Sigmoid colon (tissue), 6 donors: ENCODE measurements at regions not wholly inside any gene's neighbourhood (a gene's known extent, or its start where the extent isn't known, plus 50 kb on each side); places are given as distances from the start of the nearest gene placed in this dataset.

Source experiments
- DNase-seq: peaks from one replicate; pipeline ENCODE4 v3.0.0-alpha.2; 2019
- H3K27ac ChIP-seq, 4 donors: fragments of 200-600 bp; sonication (generic); one replicate each; pipeline ENCODE4 v1.5.1; 2016 to 2019; ENCODE audit warnings: mild to moderate bottlenecking in 1 of 4
- H3K27me3 ChIP-seq, 3 donors: fragments of 200-600 bp; sonication (generic); one replicate each; pipeline ENCODE4 v1.5.1; 2019; ENCODE audit warnings: mild to moderate bottlenecking in 1 of 3
- H3K36me3 ChIP-seq, 4 donors: fragments of 200-600 bp; sonication (generic); one replicate each; pipeline ENCODE4 v1.5.1; 2016 to 2019
- H3K4me1 ChIP-seq, 4 donors: fragments of 200-600 bp; sonication (generic); one replicate each; pipeline ENCODE4 v1.5.1; 2017 to 2019
- H3K4me3 ChIP-seq, 4 donors: fragments of 200-600 bp; sonication (generic); one replicate each; pipeline ENCODE4 v1.5.1; 2017 to 2019; ENCODE audit warnings: mild to moderate bottlenecking in 2 of 4, moderate library complexity in 1 of 4
- H3K9me3 ChIP-seq, 4 donors: fragments of 200-600 bp in 3 of 4; sonication (generic) in 3 of 4; one replicate each; pipeline versions ENCODE4 v1.5.1 to v1.6.1; 2013 to 2019
- EP300 ChIP-seq, 4 donors: sonication (generic); formaldehyde crosslinking; IDR thresholded peaks; one replicate each; pipeline ENCODE4 v1.6.1; 2017; ENCODE audit warnings: antibody characterized with exemption in 4 of 4
- POLR2A ChIP-seq, 2 donors: fragments of 450-650 bp; IDR thresholded peaks; one replicate each; pipeline ENCODE4 v1.6.1; 2016; ENCODE audit warnings: antibody characterized with exemption in 2 of 2, mild to moderate bottlenecking in 2 of 2, moderate library complexity in 2 of 2
- POLR2AphosphoS5 ChIP-seq, 4 donors: sonication (generic); formaldehyde crosslinking; IDR thresholded peaks; one replicate each; pipeline ENCODE4 v1.6.1; 2017; ENCODE audit warnings: antibody characterized with exemption in 4 of 4
- WGBS, 2 donors: extraction: QIAGEN DNeasy Blood & Tissue Kit; methylation state at CpG; one replicate each; pipeline ENCODE4 v1.1.7; 2013; 5-methylcytosine and 5-hydroxymethylcytosine counted together
- intact Hi-C: fragments of 100-400 bp; cut with DNase I; formaldehyde crosslinking; loops from one replicate; pipeline ENCODE4 v1.15.1; 2023
- TF ChIP-seq, protein P1 (sequence below), 4 experiments: fragments of 450-650 bp in 3 of 4; fragments of 200-600 bp in 1 of 4; IDR thresholded peaks; one replicate each; pipeline ENCODE4 v1.5.1; 2016 to 2019; ENCODE audit warnings: antibody characterized with exemption in 4 of 4, mild to moderate bottlenecking in 3 of 4, moderate library complexity in 2 of 4
- donor health status: healthy with polysubstance abuse.
- donor health status: healthy.

DNA sequence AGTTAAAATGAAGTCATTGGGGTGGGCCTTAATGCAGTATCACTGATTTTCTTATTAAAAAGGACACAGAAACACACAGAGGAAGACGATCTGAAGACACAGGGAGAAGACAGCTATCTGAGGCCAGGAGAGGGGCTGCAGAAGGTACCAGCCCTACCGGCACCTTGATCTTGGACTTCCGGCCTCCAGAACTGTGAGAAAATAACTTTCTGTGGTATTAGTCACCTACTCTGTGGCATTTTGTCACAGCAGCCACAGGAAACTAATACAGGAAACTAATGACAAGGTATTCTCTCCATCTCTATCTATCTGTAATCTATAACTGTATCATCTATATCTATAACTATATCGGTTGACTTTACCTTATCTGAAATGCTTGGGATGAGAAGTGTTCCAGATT, 1149.5 kb downstream of the BCL11B start:
- intact Hi-C loops: no loop called here
- Histone ChIP-seq H3K27me3 (no peaks in the 10 kb centered on the region), H3K27ac (no peak overlapping the region), H3K9me3 (no peaks in the 10 kb centered on the region), H3K4me3 (no peak overlapping the region), H3K36me3 (no peaks in the 10 kb centered on the region), H3K4me1 (no peaks in the 10 kb centered on the region)
- DNase-seq: no peak
- no peak for TF ChIP-seq POLR2A (IDR thresholded peaks at IDR 0.05)
- TF ChIP-seq, protein P1, sequence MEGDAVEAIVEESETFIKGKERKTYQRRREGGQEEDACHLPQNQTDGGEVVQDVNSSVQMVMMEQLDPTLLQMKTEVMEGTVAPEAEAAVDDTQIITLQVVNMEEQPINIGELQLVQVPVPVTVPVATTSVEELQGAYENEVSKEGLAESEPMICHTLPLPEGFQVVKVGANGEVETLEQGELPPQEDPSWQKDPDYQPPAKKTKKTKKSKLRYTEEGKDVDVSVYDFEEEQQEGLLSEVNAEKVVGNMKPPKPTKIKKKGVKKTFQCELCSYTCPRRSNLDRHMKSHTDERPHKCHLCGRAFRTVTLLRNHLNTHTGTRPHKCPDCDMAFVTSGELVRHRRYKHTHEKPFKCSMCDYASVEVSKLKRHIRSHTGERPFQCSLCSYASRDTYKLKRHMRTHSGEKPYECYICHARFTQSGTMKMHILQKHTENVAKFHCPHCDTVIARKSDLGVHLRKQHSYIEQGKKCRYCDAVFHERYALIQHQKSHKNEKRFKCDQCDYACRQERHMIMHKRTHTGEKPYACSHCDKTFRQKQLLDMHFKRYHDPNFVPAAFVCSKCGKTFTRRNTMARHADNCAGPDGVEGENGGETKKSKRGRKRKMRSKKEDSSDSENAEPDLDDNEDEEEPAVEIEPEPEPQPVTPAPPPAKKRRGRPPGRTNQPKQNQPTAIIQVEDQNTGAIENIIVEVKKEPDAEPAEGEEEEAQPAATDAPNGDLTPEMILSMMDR (IDR thresholded peaks at IDR 0.05): no peak
- WGBS, 2 donors: 76 to 81% methylated on average over 4 of the region's 4 CpGs

DNA sequence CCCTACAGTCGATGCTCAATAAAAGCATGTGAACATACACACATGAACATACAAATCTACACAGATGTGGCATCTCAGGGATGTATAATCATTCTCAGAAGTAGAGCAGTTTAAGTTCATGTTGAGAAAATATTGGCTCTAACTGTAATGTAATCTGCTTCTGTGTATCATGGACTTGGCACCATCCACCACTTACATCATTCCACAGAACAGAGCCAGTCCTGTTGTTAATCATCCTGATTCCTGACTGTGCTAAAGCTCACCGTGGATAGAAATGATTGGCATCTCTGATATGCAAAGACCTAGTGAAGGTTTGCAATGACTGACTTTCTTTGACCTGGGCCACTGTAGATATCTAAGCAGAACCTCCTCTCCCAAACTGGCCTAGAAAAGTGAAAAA, 1141.3 kb downstream of the BCL11B start:
- H3K9me3 ChIP-seq: no peaks in the 10 kb centered on the region
- H3K27ac ChIP-seq: no peak overlapping the region
- no peaks in the 10 kb centered on the region for H3K36me3 ChIP-seq
- WGBS, 2 donors: 62 to 69% methylated on average over 2 of the region's 2 CpGs
- H3K4me1 ChIP-seq: no peaks in the 10 kb centered on the region
- H3K4me3 ChIP-seq: no peak overlapping the region
- intact Hi-C loops: no loop called here
- no peak for TF ChIP-seq POLR2A (IDR thresholded peaks at IDR 0.05)
- TF ChIP-seq EP300 (IDR thresholded peaks at IDR 0.05): no peak
- no peak for TF ChIP-seq POLR2AphosphoS5 (IDR thresholded peaks at IDR 0.05)
- peaks cover 0 to 9% (median 0%) of the 10 kb centered on the region in 3 donors for H3K27me3 ChIP-seq
- no peak for DNase-seq

DNA sequence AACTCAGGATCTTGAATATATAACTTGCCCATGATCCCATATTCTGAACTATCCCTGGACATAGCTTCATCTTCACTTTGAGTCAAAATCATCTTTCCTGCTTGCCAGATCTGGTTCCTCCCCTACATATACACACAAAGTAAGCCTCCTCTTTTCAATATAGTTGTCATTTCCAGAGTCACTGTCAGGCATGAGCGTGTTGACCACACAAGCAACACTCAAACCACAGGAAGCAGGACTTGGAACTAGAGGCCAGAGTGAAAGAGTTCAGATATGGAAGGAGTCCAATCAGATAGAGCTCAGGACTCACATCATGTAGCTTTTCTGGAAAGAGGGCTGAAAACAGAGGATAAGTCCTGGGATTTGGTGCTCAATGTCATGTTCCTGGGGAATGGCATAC, 1140.6 kb downstream of the BCL11B start:
- WGBS, 2 donors: 54 to 83% methylated on average over 1 of the region's 1 CpG
- no peak overlapping the region for H3K27ac ChIP-seq
- no peak for TF ChIP-seq POLR2A (IDR thresholded peaks at IDR 0.05)
- TF ChIP-seq, protein P1 (IDR thresholded peaks at IDR 0.05): no peak
- no peak for TF ChIP-seq EP300 (IDR thresholded peaks at IDR 0.05)
- TF ChIP-seq POLR2AphosphoS5 (IDR thresholded peaks at IDR 0.05): no peak
- H3K4me3 ChIP-seq: no peak overlapping the region
- intact Hi-C loops: no loop called here
- H3K27me3 ChIP-seq: peaks cover 0 to 16% (median 0%) of the 10 kb centered on the region in 3 donors
- no peaks in the 10 kb centered on the region for H3K36me3 ChIP-seq
- DNase-seq: no peak
- no peaks in the 10 kb centered on the region for H3K4me1 ChIP-seq
- H3K9me3 ChIP-seq: no peaks in the 10 kb centered on the region

DNA sequence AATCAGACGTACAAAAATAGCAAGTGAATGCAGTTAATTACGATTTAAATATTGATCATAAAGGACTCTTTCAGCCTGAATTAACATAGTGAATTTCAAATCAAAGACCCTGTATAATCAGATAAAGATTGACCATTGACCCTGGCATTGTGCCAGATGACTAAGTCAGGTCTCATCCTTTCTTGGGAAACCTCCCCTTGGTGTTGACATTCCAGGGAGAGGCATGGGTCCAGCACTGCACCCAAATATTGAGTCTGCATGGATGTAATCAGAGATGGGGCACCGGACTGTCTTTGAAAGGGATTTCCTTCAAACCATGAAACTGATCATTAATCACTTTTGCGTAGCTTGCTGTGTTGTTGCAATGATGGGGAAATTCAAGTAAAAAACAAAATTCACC, 1138.2 kb downstream of the BCL11B start:
- Histone ChIP-seq H3K4me1 (no peaks in the 10 kb centered on the region), H3K27ac (no peak overlapping the region), H3K9me3 (no peaks in the 10 kb centered on the region), H3K36me3 (no peaks in the 10 kb centered on the region), H3K27me3 (peaks cover 0 to 27% (median 5%) of the 10 kb centered on the region in 3 donors), H3K4me3 (no peak overlapping the region)
- TF ChIP-seq EP300 (IDR thresholded peaks at IDR 0.05) (no peak), POLR2AphosphoS5 (IDR thresholded peaks at IDR 0.05) (no peak), POLR2A (IDR thresholded peaks at IDR 0.05) (no peak)
- TF ChIP-seq, protein P1 (IDR thresholded peaks at IDR 0.05): no peak
- 81 to 84% methylated on average over 4 of the region's 4 CpGs for WGBS, 2 donors
- no peak for DNase-seq
- intact Hi-C loops: no loop called here

DNA sequence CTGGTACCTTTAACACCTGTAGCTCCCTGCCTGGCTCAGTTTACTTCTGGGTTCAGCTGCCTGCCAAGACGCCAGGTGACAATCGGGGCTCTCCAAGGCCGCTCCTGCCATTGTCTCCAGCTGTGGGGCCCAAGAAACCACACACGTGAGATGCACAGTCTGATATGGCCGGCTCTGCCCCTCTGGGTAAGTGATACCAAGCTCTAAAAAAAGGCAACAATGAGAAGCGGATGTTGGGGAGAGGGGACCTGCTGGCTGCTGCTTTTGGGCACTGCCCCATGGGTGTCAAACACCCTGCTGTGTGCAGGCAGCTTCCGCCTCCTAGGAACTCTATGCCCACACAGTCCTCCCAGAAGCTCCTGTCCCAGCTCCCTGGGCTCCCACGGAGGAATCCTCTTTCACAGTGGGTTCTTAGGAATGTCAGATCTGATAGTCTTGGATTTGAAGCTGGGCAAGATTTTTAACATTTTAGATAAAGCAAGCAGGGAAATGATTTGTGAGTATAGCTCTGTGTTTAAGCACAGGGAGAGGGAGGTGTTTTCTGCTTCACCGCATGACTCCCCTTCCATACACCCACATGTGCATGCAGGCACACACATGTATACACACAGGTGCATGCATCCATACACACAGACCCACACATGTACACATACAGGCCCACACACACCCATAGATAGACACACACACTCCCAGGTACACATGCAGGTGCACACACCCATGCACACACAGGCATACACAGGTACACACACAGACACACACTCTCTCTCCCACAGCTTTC, 1135.8 kb downstream of the BCL11B start:
- no peak for DNase-seq
- no peaks in the 10 kb centered on the region for H3K9me3 ChIP-seq
- intact Hi-C loops: no loop called here
- H3K27me3 ChIP-seq: peaks cover 0 to 27% (median 5%) of the 10 kb centered on the region in 3 donors
- no peak overlapping the region for H3K27ac ChIP-seq
- no peaks in the 10 kb centered on the region for H3K36me3 ChIP-seq
- TF ChIP-seq POLR2AphosphoS5 (IDR thresholded peaks at IDR 0.05): no peak
- TF ChIP-seq, protein P1 (IDR thresholded peaks at IDR 0.05): no peak
- no peak for TF ChIP-seq EP300 (IDR thresholded peaks at IDR 0.05)
- no peak for TF ChIP-seq POLR2A (IDR thresholded peaks at IDR 0.05)
- 51 to 57% methylated on average over 9 of the region's 9 CpGs for WGBS, 2 donors
- H3K4me3 ChIP-seq: no peak overlapping the region
- no peaks in the 10 kb centered on the region for H3K4me1 ChIP-seq
